ENCODE measurements at regions not wholly inside any gene's neighbourhood (a gene's known extent, or its start where the extent isn't known, plus 50 kb on each side); places are given as distances from the start of the nearest gene placed in this dataset.

DNA sequence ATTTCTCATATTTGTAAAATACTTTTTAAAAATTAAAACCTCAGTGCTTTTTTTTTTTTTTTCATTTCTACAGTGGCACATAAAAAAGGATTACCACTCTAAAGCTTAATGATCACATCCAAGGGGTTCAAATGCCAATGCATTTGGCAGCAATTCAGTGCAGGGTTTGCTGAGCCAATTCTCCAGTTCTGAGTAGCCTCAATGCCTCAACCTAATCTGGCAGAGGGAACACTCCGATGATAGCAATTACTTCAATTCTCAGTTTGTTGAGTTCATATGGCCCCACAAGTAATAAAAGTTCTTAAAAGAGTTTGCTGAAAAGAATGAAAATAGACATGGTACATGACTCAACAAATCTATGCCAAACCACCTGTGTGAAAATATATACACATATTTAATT lies 79.3 kb upstream of the RBMS3 start:
- DNase-seq, result no peak

DNA sequence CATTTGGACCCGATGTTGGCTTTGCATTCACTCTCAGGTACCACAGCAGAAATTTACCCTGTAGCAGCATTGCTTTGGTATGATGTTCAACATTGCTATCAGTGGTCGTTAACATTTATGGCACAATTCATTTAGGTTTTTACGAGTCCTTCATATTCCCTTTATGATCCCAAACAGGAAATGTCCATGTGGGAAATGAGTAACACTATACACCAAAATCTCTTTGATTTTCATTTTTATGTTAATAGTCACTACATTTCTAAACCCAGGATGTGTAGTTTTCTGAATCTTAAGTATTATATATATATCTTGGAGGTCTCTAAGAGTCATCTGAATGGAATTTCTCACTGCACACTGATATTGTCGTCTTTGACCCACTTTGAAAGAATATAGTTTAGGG lies 78.5 kb upstream of the RBMS3 start:
- DNase-seq, result no peak

GRCh38 chr3:29203851-29204250 lies 77.0 kb upstream of the RBMS3 start:
- no peak for DNase-seq

DNA sequence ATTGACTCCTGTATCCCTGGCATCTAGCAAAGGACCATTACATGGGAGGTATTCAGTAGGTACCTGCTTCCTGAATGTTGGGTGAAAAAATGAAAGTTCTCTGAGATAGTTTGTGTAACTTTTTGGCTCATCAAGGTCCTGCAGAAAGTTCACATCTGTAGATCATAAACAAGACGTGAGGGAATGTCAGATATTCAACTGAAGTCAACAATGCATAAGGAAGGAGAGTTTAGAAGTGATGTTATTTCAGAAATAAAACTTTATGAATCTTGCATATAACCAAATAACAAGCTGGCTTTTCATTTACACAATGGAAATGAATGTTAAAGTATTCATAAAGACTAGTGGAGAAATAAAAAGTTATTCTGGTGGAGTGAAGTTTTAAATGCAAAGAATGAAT lies 73.4 kb upstream of the RBMS3 start:
- DNase-seq, result no peak

- DNase-seq, result no peak
Measured at GRCh38 chr3:29212789-29213433, 68.0 kb upstream of the RBMS3 start.

DNA sequence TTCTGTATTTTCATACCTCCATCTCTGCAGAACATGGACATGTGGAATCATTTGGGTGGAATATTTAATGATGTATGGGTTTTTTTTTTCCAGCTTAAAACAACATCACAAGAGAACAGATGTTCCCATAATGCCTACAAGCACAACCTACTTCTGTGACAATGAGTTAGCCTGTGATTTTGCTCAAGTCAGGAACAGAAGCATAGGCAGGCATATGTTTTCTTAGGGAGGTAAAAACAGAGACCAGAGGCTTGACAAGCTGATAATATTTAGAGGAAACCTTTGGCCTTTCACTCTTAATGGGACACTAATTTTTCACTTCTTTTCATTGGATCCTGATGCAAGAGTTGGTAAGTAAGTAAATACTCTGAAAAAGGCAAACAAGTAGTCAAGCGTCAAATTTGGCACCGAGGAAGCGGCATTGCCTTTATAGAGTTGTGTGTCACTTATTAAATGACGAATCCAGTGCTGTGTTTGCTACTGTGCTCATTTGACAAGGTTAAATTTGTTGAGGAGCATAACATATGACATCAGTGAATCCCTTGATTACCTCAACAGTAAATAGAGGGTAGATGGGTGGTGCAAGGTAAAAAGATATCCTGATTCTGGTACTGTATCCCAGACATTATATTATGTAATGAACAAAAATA lies 66.7 kb upstream of the RBMS3 start:
- DNase-seq, result no peak

- no peak for DNase-seq
Measured at GRCh38 chr3:29215948-29216347, 64.9 kb upstream of the RBMS3 start.

DNA sequence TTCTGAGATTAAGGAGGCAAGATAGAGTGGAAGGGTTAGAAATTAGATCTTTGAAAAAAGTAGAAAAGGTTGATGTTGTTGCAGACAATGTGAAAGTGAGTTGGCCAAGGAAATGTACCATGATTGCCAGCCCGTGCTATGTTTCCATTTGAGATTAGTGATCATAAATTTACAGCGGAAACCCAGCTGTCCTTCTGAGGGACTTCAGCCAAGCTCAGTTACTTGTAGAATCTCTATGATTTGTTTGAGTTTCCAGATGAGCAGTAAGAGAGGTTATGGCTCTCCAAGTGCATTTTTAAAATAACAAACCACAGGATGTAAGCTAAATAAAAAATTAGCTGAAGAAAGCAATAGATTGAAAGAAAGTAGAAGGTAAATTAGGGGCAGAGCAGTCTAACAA lies 54.2 kb upstream of the RBMS3 start:
- DNase-seq, result no peak

DNA sequence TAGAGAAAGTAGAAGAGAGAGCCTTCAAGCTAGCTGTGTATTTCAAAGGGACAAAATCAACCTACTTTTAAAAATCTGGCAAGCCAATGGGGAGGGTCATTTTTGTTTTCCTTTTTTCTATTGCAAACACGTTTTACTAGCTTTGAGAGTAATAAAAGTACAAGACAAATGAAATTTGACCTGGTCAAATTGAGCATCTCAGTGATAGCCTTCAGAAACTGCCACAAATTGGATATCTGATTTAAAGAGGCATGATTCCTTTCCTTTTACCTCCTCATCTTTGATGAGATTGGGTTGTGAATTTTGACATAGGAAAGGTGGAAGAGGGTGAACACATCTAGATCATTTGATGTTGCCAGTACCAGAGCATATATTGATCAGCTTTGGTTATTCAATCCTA lies 53.6 kb upstream of the RBMS3 start:
- DNase-seq, result no peak

All from NCI-H69 (cell line).